OCI-LY7 (cell line): ENCODE measurements at regions not wholly inside any gene's neighbourhood (a gene's known extent, or its start where the extent isn't known, plus 50 kb on each side); places are given as distances from the start of the nearest gene placed in this dataset.

ENCODE experiments used
- BruUV-seq: library from RNA; stranded (reverse); fragments of 400-500 nt; replicated peaks from 2 replicates; lab custom pipeline; 2021; lab: Mats Ljungman, UMichigan
- CTCF ChIA-PET: fragments of 300-600 bp; sonication (Branson Sonifier 250); formaldehyde crosslinking; loops from one replicate; lab custom pipeline; 2022; ENCODE audit warnings: antibody characterized with exemption; ENCODE audit not compliant: unreplicated experiment; lab: Charles Lee
- POLR2A ChIA-PET: fragments of 300-600 bp; sonication (Branson Sonifier 250); formaldehyde crosslinking; loops from one replicate; lab custom pipeline; 2022; ENCODE audit warnings: antibody characterized with exemption; lab: Charles Lee
- DNase-seq: peaks from one replicate; pipeline ENCODE4 v3.0.0-alpha.2; 2015; ENCODE audit warnings: low spot score
- H2AFZ ChIP-seq: fragments of 200-600 bp; sonication (generic), shearing (Covaris generic); 2 replicates; pipeline ENCODE4 v1.6.1; 2014; ENCODE audit warnings: mild to moderate bottlenecking, antibody characterized with exemption, low read length, moderate library complexity
- H3K27ac ChIP-seq: fragments of 200-600 bp; sonication (generic); 2 replicates; pipeline ENCODE4 v1.5.1; 2014; ENCODE audit warnings: mixed run types, low read depth, mild to moderate bottlenecking, moderate library complexity, low read length, inconsistent platforms; ENCODE audit not compliant: poor library complexity, severe bottlenecking
- H3K36me3 ChIP-seq: fragments of 200-600 bp; sonication (generic); 2 replicates; pipeline ENCODE4 v1.6.1; 2014; ENCODE audit warnings: mild to moderate bottlenecking, antibody characterized with exemption, low read length, moderate library complexity, mixed read lengths; ENCODE audit not compliant: insufficient read depth
- H3K4me1 ChIP-seq: fragments of 200-600 bp; sonication (generic); 2 replicates; pipeline ENCODE4 v1.5.1; 2014; ENCODE audit warnings: mild to moderate bottlenecking, low read length; ENCODE audit not compliant: insufficient read depth, poor library complexity, severe bottlenecking
- H3K4me2 ChIP-seq: fragments of 200-600 bp; sonication (generic); 2 replicates; pipeline ENCODE4 v1.6.1; 2014; ENCODE audit warnings: mild to moderate bottlenecking, low read length
- H3K4me3 ChIP-seq: fragments of 200-600 bp; sonication (generic); 2 replicates; pipeline ENCODE4 v1.5.1; 2014; ENCODE audit warnings: mild to moderate bottlenecking, low read depth, low read length; ENCODE audit not compliant: poor library complexity, severe bottlenecking
- H3K79me2 ChIP-seq: fragments of 200-600 bp; sonication (generic); 2 replicates; pipeline ENCODE4 v1.6.1; 2016; ENCODE audit warnings: low read depth, mild to moderate bottlenecking, low read length, moderate library complexity, mixed read lengths; ENCODE audit not compliant: insufficient read depth
- H3K9me2 ChIP-seq: fragments of 200-600 bp; sonication (generic); 2 replicates; pipeline ENCODE4 v1.6.1; 2016; ENCODE audit warnings: mild to moderate bottlenecking, low read length, mixed read lengths; ENCODE audit not compliant: insufficient read depth
- H3K9me3 ChIP-seq: fragments of 200-600 bp; sonication (generic); 2 replicates; pipeline ENCODE4 v1.6.1; 2014; ENCODE audit warnings: mild to moderate bottlenecking, mixed run types, low read length, mixed read lengths
- H4K20me1 ChIP-seq: fragments of 200-600 bp; sonication (generic); 2 replicates; pipeline ENCODE4 v1.6.1; 2014; ENCODE audit warnings: mild to moderate bottlenecking, antibody characterized with exemption, low read length, moderate library complexity, mixed read lengths; ENCODE audit not compliant: insufficient read depth
- EZH2phosphoT487 ChIP-seq: fragments of 200-600 bp; sonication (generic); IDR thresholded peaks from 2 replicates; pipeline ENCODE4 v1.6.1; 2018; ENCODE audit warnings: low read depth, borderline replicate concordance, mild to moderate bottlenecking, mixed run types, antibody characterized with exemption, low read length, moderate library complexity, mixed read lengths
- intact Hi-C: fragments of 100-400 bp; cut with micrococcal nuclease; formaldehyde crosslinking; loops from one replicate; pipeline ENCODE4 v1.10.0; 2022; ENCODE audit not compliant: unreplicated experiment
- TF ChIP-seq, protein P1 (sequence below): fragments of 200-600 bp; sonication (generic); conservative IDR thresholded peaks from 2 replicates; pipeline ENCODE4 v1.5.1; 2014; ENCODE audit warnings: mild to moderate bottlenecking, antibody characterized with exemption, low read length, moderate library complexity, mixed read lengths

DNA sequence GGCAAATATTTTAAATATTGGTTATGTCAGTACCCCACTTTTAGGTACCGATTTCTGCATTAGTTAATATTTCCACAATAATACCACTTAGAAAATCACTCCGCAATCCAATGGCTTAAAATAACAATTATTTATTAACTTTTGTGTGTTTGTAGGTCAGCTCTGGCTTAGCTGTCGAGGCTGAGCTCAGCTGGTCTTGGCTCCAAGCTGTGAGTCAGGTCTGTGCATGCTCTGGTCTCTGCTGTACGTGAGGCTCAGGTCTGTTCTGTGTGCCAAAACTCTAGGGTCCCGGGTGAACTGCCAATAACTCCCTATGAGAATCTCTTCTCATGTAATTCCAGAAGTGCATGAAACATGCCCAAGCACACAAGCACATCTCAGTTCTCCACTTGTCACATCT lies 245.8 kb upstream of the GK2 start:
- CTCF ChIA-PET: no interaction called here
- H3K9me2 ChIP-seq: no peaks in the 10 kb centered on the region
- no peak overlapping the region for H3K27ac ChIP-seq

DNA sequence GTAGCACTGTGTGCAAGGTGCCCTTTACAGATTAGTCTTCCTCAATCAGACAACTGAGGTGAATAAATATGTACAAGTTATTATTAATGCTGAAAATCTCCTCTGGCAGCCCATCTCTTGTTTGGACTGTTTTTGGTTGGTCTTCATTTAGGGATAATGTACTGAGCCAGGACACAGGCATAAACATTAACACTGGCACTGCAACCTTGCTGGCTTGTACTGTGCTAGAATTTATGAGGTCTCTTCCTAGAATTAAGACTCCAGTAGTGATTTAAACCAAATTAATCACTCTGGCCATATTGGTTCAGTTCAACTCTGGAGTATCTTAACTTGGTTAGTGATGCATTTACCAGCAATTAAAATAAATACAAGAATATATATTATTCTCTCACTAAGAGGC lies 244.7 kb upstream of the GK2 start:
- TF ChIP-seq, protein P1, sequence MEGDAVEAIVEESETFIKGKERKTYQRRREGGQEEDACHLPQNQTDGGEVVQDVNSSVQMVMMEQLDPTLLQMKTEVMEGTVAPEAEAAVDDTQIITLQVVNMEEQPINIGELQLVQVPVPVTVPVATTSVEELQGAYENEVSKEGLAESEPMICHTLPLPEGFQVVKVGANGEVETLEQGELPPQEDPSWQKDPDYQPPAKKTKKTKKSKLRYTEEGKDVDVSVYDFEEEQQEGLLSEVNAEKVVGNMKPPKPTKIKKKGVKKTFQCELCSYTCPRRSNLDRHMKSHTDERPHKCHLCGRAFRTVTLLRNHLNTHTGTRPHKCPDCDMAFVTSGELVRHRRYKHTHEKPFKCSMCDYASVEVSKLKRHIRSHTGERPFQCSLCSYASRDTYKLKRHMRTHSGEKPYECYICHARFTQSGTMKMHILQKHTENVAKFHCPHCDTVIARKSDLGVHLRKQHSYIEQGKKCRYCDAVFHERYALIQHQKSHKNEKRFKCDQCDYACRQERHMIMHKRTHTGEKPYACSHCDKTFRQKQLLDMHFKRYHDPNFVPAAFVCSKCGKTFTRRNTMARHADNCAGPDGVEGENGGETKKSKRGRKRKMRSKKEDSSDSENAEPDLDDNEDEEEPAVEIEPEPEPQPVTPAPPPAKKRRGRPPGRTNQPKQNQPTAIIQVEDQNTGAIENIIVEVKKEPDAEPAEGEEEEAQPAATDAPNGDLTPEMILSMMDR: no peak
- no peak for TF ChIP-seq EZH2phosphoT487
- POLR2A ChIA-PET: interaction anchor here (1.6 kb wide), 1 partner anchor 21 kb away, joined by 3 read pairs; no protein-coding TSS in a partner anchor
- H4K20me1 ChIP-seq: no peaks in the 10 kb centered on the region
- no peak overlapping the region for H3K4me2 ChIP-seq
- no peak overlapping the region for H2AFZ ChIP-seq
- no peaks in the 10 kb centered on the region for H3K9me2 ChIP-seq
- no peak for DNase-seq
- H3K27ac ChIP-seq: no peak overlapping the region
- no peaks in the 10 kb centered on the region for H3K9me3 ChIP-seq
- H3K79me2 ChIP-seq: no peaks in the 10 kb centered on the region
- CTCF ChIA-PET: no interaction called here
- intact Hi-C loops: no loop called here
- no peak overlapping the region for H3K4me3 ChIP-seq
- no TSS peak for BruUV-seq
- no peaks in the 10 kb centered on the region for H3K36me3 ChIP-seq
- no peaks in the 10 kb centered on the region for H3K4me1 ChIP-seq

More for the DNA sequence above, 245.8 kb upstream of the GK2 start:
- no peaks in the 10 kb centered on the region for H3K79me2 ChIP-seq
- no peaks in the 10 kb centered on the region for H3K36me3 ChIP-seq
- POLR2A ChIA-PET: no interaction called here
- DNase-seq: no peak
- H3K9me3 ChIP-seq: no peaks in the 10 kb centered on the region
- TF ChIP-seq EZH2phosphoT487: no peak
- TF ChIP-seq, protein P1: no peak
- H3K4me1 ChIP-seq: no peaks in the 10 kb centered on the region
- intact Hi-C loops: no loop called here
- H3K4me3 ChIP-seq: no peak overlapping the region
- H4K20me1 ChIP-seq: no peaks in the 10 kb centered on the region
- no peak overlapping the region for H2AFZ ChIP-seq
- no peak overlapping the region for H3K4me2 ChIP-seq
- no TSS peak for BruUV-seq

DNA sequence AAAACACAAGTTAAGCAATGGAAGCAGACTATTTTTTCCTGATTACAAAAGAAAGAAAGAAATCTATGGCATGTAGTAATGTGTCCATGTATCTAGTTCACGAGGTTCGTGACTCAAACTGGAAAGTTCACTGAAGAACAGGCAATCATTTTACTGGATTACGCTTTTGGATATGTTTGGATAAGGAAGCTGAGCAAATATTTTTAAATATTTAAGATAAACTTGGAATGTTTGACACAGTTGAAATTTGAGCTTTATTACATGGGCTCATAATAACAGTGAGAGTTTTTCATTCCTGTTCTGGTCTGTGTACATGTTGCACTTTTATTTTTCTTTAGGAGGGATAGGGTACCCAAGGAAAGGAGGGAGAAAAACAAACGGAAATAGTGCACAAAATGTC lies 244.2 kb upstream of the GK2 start:
- Histone ChIP-seq H3K4me3 (no peak overlapping the region), H3K9me3 (no peaks in the 10 kb centered on the region), H4K20me1 (no peaks in the 10 kb centered on the region), H3K79me2 (no peaks in the 10 kb centered on the region), H3K36me3 (no peaks in the 10 kb centered on the region), H3K4me2 (no peak overlapping the region), H3K4me1 (no peaks in the 10 kb centered on the region), H3K27ac (no peak overlapping the region), H2AFZ (no peak overlapping the region), H3K9me2 (no peaks in the 10 kb centered on the region)
- ChIA-PET CTCF (no interaction called here), POLR2A (interaction anchor here (1.6 kb wide), 1 partner anchor 20 kb away, joined by 3 read pairs; no protein-coding TSS in a partner anchor)
- intact Hi-C loops: no loop called here
- TF ChIP-seq EZH2phosphoT487: no peak
- TF ChIP-seq, protein P1: no peak
- BruUV-seq: no TSS peak
- DNase-seq: no peak
